AG09319 (cell line): ENCODE measurements at regions not wholly inside any gene's neighbourhood (a gene's known extent, or its start where the extent isn't known, plus 50 kb on each side); places are given as distances from the start of the nearest gene placed in this dataset.

ENCODE experiments used
- DNase-seq: peaks from one replicate; pipeline ENCODE4 v3.0.0-alpha.2; 2010; ENCODE audit warnings: low read depth; ENCODE audit errors: extremely low read depth
- CTCF ChIP-seq: IDR thresholded peaks from 2 replicates; pipeline ENCODE4 v1.5.1; 2011; ENCODE audit warnings: low read depth, mild to moderate bottlenecking, inconsistent platforms, low read length, moderate library complexity

DNA sequence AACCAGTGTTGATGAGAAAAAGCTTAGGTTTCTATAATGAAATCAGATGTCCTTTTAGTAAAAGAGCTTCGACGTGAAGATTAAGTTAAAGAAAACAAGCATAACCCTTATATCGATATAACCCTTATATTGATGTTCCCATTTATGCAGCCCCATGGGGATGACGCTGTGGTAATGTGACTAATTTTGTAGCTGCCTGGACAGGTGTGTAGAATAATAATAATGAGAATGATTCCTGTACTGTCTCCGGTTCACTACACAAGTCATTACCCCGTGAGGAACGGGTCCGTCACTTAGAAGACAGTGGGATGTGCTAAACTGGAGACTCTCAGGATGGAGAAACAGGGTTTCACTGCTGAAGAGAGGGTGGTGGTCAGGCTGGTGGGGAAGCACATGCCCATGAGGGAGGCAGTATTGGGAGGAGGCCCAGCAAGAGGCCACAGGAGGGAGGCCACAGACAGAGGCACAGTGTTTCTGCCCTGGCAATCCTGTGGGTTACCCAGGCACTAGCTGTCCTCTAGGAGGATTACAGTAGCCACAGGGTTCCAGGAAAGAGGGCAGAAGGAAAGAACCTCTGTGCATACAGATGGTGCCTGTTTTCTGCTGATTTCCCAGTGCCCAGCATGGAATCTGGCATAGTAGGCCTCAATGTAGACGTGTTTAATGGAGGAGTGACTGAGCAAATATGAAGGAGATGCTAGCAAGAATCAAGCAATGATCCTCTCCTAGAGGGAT lies 191.1 kb upstream of the TSC22D2 start:
- TF ChIP-seq CTCF = no peak
- no peak for DNase-seq

DNA sequence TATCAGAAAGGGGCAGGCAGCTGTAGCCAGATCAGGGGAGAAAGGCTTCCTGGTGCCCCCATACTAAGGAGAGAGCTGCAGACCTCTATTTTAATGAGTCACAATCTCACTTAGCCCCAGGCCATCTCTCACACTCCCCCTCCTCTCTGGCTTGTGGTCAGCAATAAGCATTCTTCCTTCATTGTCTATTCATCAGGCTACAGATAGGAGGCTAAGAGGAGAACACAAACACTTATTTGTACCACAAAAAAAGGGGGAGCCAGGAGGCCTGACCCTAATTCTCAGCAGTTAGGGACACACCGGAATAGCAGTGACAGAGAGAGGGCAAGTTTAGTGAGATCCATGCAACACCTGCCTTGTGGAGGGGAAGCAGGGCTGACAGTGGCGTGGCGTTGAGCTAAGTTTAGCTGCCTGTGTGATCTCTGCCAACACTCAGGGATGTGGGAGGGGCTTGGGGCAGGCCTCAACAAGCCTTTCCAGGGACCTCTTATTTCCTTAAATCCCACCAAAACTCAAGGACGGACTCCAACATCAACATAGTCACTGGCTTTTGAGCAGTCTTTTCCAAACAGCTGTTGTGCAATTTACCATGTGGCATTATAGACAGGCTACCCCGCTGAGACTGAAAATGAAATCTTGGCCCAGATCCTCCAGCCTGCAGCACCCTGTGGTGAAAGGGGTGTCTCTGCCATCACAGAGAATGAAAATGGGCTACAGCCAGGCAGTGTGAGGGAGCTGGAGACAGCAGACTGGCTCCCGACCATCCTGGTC lies 191.9 kb upstream of the TSC22D2 start:
- TF ChIP-seq CTCF = no peak
- peak; percentile 53 for DNase-seq

DNA sequence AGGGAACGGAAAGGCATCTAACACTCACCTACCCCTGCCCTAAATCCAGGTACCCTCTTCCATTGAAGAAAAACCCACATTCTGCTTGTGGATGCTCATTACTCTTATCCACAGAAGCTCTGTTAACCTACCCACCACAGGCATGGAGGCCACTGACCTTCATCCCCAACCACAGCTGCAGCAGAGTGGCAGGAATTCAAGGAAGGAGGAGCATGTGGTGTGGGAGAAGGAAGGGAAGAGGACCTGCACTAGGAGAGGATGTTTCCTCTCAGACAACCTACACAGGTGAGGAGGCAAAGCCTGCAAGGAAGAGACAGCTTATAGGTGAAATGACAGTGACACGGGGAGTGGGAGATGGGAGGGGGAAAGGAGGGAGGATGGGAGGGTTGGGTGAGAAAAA lies 192.5 kb upstream of the TSC22D2 start:
- no peak for DNase-seq
- no peak for TF ChIP-seq CTCF

DNA sequence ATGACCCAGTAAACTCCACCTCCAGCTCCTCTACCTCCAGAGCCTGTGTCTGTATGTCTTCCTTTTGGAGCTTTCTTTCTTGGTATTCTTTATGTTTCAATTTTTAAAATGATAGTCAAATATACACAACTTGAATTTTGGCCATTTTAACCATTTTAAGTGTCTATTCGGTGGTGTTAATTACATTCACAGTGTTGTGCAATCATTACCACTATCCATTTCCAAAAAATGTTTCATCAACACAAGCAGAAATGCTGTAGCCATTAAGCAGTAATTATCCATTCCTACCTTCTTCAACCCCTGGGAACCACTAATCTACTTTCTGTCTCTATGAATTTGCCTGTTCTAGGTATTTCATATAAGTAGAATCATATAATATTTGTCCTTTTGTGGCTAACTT lies 194.5 kb upstream of the TSC22D2 start:
- DNase-seq = no peak
- TF ChIP-seq CTCF = no peak

GRCh38 chr3:150210461-150211110 lies 197.5 kb upstream of the TSC22D2 start:
- no peak for TF ChIP-seq CTCF
- no peak for DNase-seq

- no peak for DNase-seq
- TF ChIP-seq CTCF = no peak
Measured at GRCh38 chr3:150203273-150203672, 204.8 kb upstream of the TSC22D2 start.

GRCh38 chr3:150202711-150203110 lies 205.4 kb upstream of the TSC22D2 start:
- no peak for TF ChIP-seq CTCF
- DNase-seq = no peak
